ENCODE measurements at regions not wholly inside any gene's neighbourhood (a gene's known extent, or its start where the extent isn't known, plus 50 kb on each side); places are given as distances from the start of the nearest gene placed in this dataset.

GRCh38 chr13:50691176-50691680 lies 152.3 kb downstream of the DLEU7 start:
- H3K4me2 ChIP-seq (ENCODE audit: insufficient read depth, insufficient read length, low read length), result no peak overlapping the region
- Mint-ChIP-seq H3K4me1 (peaks cover 15 to 17% of the 10 kb centered on the region in 2 experiments), H3K36me3 (ENCODE audit: insufficient read depth in 1 of 3, low read depth in 3 of 3) (no peaks in the 10 kb centered on the region; a peak in 1 of 7 replicates), H3K27ac (peak overlapping the region in 1 of 3 experiments; percentile 45; a peak in 1 of 7 replicates), H3K9me3 (no peaks in the 10 kb centered on the region), H3K27me3 (ENCODE audit: low read depth) (no peaks in the 10 kb centered on the region), H3K4me3 (no peak overlapping the region)
- no peak overlapping the region for H4K8ac ChIP-seq (replicated peaks; ENCODE audit: insufficient read length, low read depth, low read length)
- no peak overlapping the region for H4K5ac ChIP-seq (ENCODE audit: insufficient read length, low read depth, low read length)
- H3K23me2 ChIP-seq (ENCODE audit: insufficient read length, low read depth, low read length, poor library complexity, severe bottlenecking), result no peaks in the 10 kb centered on the region
- H2AK5ac ChIP-seq (ENCODE audit: insufficient read length, low read length), result no peak overlapping the region
- no peak overlapping the region for H2BK15ac ChIP-seq (ENCODE audit: low read depth, low read length)
- no peak overlapping the region for H2AFZ ChIP-seq (ENCODE audit: low read length)
- no peak overlapping the region for H3T11ph ChIP-seq (ENCODE audit: low read length)
- H3K4me1 ChIP-seq (ENCODE audit: insufficient read depth, low read length), result no peaks in the 10 kb centered on the region
- no peak overlapping the region for H2BK120ac ChIP-seq (ENCODE audit: low read depth, low read length, poor library complexity, severe bottlenecking)
- H3K18ac ChIP-seq (ENCODE audit: insufficient read length, low read depth, low read length), result no peak overlapping the region
- H2BK5ac ChIP-seq (ENCODE audit: insufficient read length, low read length), result no peak overlapping the region
- H2BK20ac ChIP-seq (ENCODE audit: low read depth, low read length, poor library complexity, severe bottlenecking), result no peak overlapping the region
- no peak for TF ChIP-seq CTCF (conservative IDR thresholded peaks at IDR 0.05)
- H4K20me1 ChIP-seq (ENCODE audit: control insufficient read depth, insufficient read depth, insufficient read length), result no peaks in the 10 kb centered on the region
- H3K14ac ChIP-seq (ENCODE audit: insufficient read depth, low read length), result no peak overlapping the region
- DNase-seq, result no peak
- H2BK12ac ChIP-seq (ENCODE audit: insufficient read length, low read depth, low read length), result no peak overlapping the region
- WGBS (ENCODE audit: extremely low coverage, insufficient read length, low lambda C conversion rate), result no CpG with 5 or more reads among the region's 3 CpGs
- H3K9me3 ChIP-seq (ENCODE audit: control insufficient read depth, low read depth, low read length), result no peaks in the 10 kb centered on the region
- no peak overlapping the region for H3K23ac ChIP-seq (ENCODE audit: insufficient read length, low read depth, low read length)
- H3K56ac ChIP-seq (ENCODE audit: insufficient read length, low read depth, low read length), result no peak overlapping the region
- no peak overlapping the region for H3K4ac ChIP-seq (ENCODE audit: low read depth, low read length)
- H3K27me3 ChIP-seq (ENCODE audit: insufficient read depth, low read length), result no peaks in the 10 kb centered on the region
- no peak overlapping the region for H3K27ac ChIP-seq (ENCODE audit: insufficient read length, low read depth, low read length)
- no peak overlapping the region for H3K9ac ChIP-seq (ENCODE audit: extremely low read depth, insufficient read length, low read length)
- no peaks in the 10 kb centered on the region for H3K79me2 ChIP-seq (ENCODE audit: insufficient read depth, low read length)
- H4K91ac ChIP-seq (ENCODE audit: insufficient read length, low read depth, low read length), result no peak overlapping the region
- H3K79me1 ChIP-seq (ENCODE audit: insufficient read depth, low read depth, low read length, poor library complexity, severe bottlenecking), result no peaks in the 10 kb centered on the region

Measured in H9 (cell line).